A673 (cell line): ENCODE measurements at regions not wholly inside any gene's neighbourhood (a gene's known extent, or its start where the extent isn't known, plus 50 kb on each side); places are given as distances from the start of the nearest gene placed in this dataset.

Experiments used
- BruUV-seq: library from RNA; stranded (reverse); fragments of 400-500 nt; replicated peaks from 2 replicates; lab custom pipeline; 2021; lab: Mats Ljungman, UMichigan
- CTCF ChIA-PET: fragments of 300-600 bp; sonication (Branson Sonifier 250); formaldehyde crosslinking; loops from one replicate; lab custom pipeline; 2022; ENCODE audit warnings: antibody characterized with exemption; lab: Charles Lee
- POLR2A ChIA-PET: fragments of 300-600 bp; sonication (Branson Sonifier 250); formaldehyde crosslinking; loops from one replicate; lab custom pipeline; 2022; ENCODE audit warnings: antibody characterized with exemption; ENCODE audit not compliant: low non-redundant PET; lab: Charles Lee
- DNase-seq: peaks from one replicate; pipeline ENCODE4 v3.0.0-alpha.2; 2015; ENCODE audit warnings: low spot score
- H3K27ac ChIP-seq: fragments of 200-600 bp; sonication (generic); 2 replicates; pipeline ENCODE4 v1.5.1; 2016; ENCODE audit warnings: mixed run types, low read depth, mild to moderate bottlenecking, mixed read lengths, antibody characterized with exemption, low read length; ENCODE audit not compliant: poor library complexity, severe bottlenecking
- H3K27me3 ChIP-seq: fragments of 200-600 bp; sonication (generic); replicated peaks from 2 replicates; pipeline ENCODE4 v1.6.1; 2017; ENCODE audit warnings: mixed run types, low read depth, mild to moderate bottlenecking, mixed read lengths, antibody characterized with exemption, low read length; ENCODE audit not compliant: insufficient read depth, poor library complexity
- H3K36me3 ChIP-seq: fragments of 200-600 bp; sonication (generic); 2 replicates; pipeline ENCODE4 v1.6.1; 2016; ENCODE audit warnings: mixed run types, mild to moderate bottlenecking, mixed read lengths, antibody characterized with exemption, low read length; ENCODE audit not compliant: insufficient read depth, poor library complexity, severe bottlenecking
- H3K4me1 ChIP-seq: fragments of 200-600 bp; sonication (generic); 2 replicates; pipeline ENCODE4 v1.6.1; 2017; ENCODE audit warnings: mixed run types, mild to moderate bottlenecking, mixed read lengths, antibody characterized with exemption, low read length; ENCODE audit not compliant: insufficient read depth, poor library complexity, severe bottlenecking
- H3K4me3 ChIP-seq: fragments of 200-600 bp; sonication (generic); 2 replicates; pipeline ENCODE4 v1.5.1; 2016; ENCODE audit warnings: low read depth, mixed run types, mild to moderate bottlenecking, mixed read lengths, low read length; ENCODE audit not compliant: poor library complexity, severe bottlenecking
- H3K9me3 ChIP-seq: fragments of 200-600 bp; sonication (generic); 2 replicates; pipeline ENCODE4 v1.6.1; 2016; ENCODE audit warnings: mixed run types, low read depth, mild to moderate bottlenecking, mixed read lengths, antibody characterized with exemption, low read length; ENCODE audit not compliant: poor library complexity, severe bottlenecking
- EZH2 ChIP-seq: fragments of 200-600 bp; sonication (generic); IDR thresholded peaks from 2 replicates; pipeline ENCODE4 v1.6.1; 2017; ENCODE audit warnings: borderline replicate concordance, low read depth, mild to moderate bottlenecking, mixed read lengths, antibody characterized with exemption, low read length; ENCODE audit not compliant: poor library complexity, severe bottlenecking
- intact Hi-C: fragments of 100-400 bp; cut with micrococcal nuclease; formaldehyde crosslinking; loops from one replicate; pipeline ENCODE4 v1.10.0; 2022; ENCODE audit not compliant: unreplicated experiment
- TF ChIP-seq, protein P1 (sequence below): fragments of 300-800, 200-600 bp; sonication (generic); conservative IDR thresholded peaks from 2 replicates; pipeline ENCODE4 v1.5.1; 2017; ENCODE audit warnings: low read depth, mild to moderate bottlenecking, antibody characterized with exemption, low read length, moderate library complexity, mixed read lengths

GRCh38 chr10:3857318-3857717 lies 72.3 kb upstream of the KLF6 start:
- BruUV-seq: no TSS peak
- no peak for DNase-seq
- POLR2A ChIA-PET: no interaction called here
- Histone ChIP-seq H3K36me3 (no peaks in the 10 kb centered on the region), H3K27ac (no peak overlapping the region), H3K4me1 (peaks cover 7% of the 10 kb centered on the region), H3K27me3 (no peaks in the 10 kb centered on the region), H3K4me3 (no peak overlapping the region), H3K9me3 (no peaks in the 10 kb centered on the region)
- TF ChIP-seq, protein P1, sequence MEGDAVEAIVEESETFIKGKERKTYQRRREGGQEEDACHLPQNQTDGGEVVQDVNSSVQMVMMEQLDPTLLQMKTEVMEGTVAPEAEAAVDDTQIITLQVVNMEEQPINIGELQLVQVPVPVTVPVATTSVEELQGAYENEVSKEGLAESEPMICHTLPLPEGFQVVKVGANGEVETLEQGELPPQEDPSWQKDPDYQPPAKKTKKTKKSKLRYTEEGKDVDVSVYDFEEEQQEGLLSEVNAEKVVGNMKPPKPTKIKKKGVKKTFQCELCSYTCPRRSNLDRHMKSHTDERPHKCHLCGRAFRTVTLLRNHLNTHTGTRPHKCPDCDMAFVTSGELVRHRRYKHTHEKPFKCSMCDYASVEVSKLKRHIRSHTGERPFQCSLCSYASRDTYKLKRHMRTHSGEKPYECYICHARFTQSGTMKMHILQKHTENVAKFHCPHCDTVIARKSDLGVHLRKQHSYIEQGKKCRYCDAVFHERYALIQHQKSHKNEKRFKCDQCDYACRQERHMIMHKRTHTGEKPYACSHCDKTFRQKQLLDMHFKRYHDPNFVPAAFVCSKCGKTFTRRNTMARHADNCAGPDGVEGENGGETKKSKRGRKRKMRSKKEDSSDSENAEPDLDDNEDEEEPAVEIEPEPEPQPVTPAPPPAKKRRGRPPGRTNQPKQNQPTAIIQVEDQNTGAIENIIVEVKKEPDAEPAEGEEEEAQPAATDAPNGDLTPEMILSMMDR: no peak
- no peak for TF ChIP-seq EZH2
- CTCF ChIA-PET: no interaction called here
- intact Hi-C loops: no loop called here

GRCh38 chr10:3856593-3856992 lies 71.6 kb upstream of the KLF6 start:
- POLR2A ChIA-PET: no interaction called here
- CTCF ChIA-PET: no interaction called here

GRCh38 chr10:3853547-3854303 lies 68.7 kb upstream of the KLF6 start:
- DNase-seq: no peak
- H3K4me1 ChIP-seq: peaks cover 14% of the 10 kb centered on the region
- H3K36me3 ChIP-seq: no peaks in the 10 kb centered on the region
- no peak for TF ChIP-seq EZH2
- TF ChIP-seq, protein P1: no peak
- BruUV-seq: no TSS peak
- H3K27ac ChIP-seq: no peak overlapping the region
- no peaks in the 10 kb centered on the region for H3K9me3 ChIP-seq
- CTCF ChIA-PET: no interaction called here
- no peak overlapping the region for H3K4me3 ChIP-seq
- intact Hi-C loops: no loop called here
- H3K27me3 ChIP-seq: no peaks in the 10 kb centered on the region
- POLR2A ChIA-PET: interaction anchor here (0.8 kb wide), 1 partner anchor 35 kb away, joined by 3 read pairs; no protein-coding TSS in a partner anchor

More at GRCh38 chr10:3856593-3856992, 71.6 kb upstream of the KLF6 start:
- H3K27ac ChIP-seq: no peak overlapping the region
- TF ChIP-seq, protein P1: no peak
- no peak for TF ChIP-seq EZH2
- no peak for DNase-seq
- no peaks in the 10 kb centered on the region for H3K27me3 ChIP-seq
- H3K4me3 ChIP-seq: no peak overlapping the region
- no TSS peak for BruUV-seq
- peaks cover 14% of the 10 kb centered on the region for H3K4me1 ChIP-seq
- intact Hi-C loops: no loop called here
- no peaks in the 10 kb centered on the region for H3K36me3 ChIP-seq
- no peaks in the 10 kb centered on the region for H3K9me3 ChIP-seq
